K562 (cell line): ENCODE measurements at regions not wholly inside any gene's neighbourhood (a gene's known extent, or its start where the extent isn't known, plus 50 kb on each side); places are given as distances from the start of the nearest gene placed in this dataset.

ENCODE experiments used
- ARID3B ChIP-seq: fragments of 250-450 bp; sonication (Bioruptor Pico); IDR thresholded peaks from 2 replicates; pipeline ENCODE4 v1.4.0; 2020; ENCODE audit warnings: borderline replicate concordance
- CBX8 ChIP-seq: fragments of 200-600 bp; sonication (generic); IDR thresholded peaks from 2 replicates; pipeline ENCODE4 v1.6.1; 2012; ENCODE audit warnings: borderline replicate concordance, mixed run types, low read depth, mild to moderate bottlenecking, moderate library complexity, mixed read lengths, low read length, control low read depth, inconsistent platforms; ENCODE audit not compliant: poor library complexity, severe bottlenecking; ENCODE audit errors: extremely low read depth
- RBM17 ChIP-seq: fragments of 200-400 bp; formaldehyde crosslinking; IDR thresholded peaks from 2 replicates; pipeline ENCODE4 v1.6.1; 2017; ENCODE audit warnings: low read depth, mild to moderate bottlenecking, low read length, borderline replicate concordance
- RNF219 ChIP-seq: fragments of 250-450 bp; sonication (Bioruptor Pico); IDR thresholded peaks from 2 replicates; pipeline ENCODE4 v1.5.0; 2022; ENCODE audit warnings: mild to moderate bottlenecking
- ZBTB12 ChIP-seq: fragments of 250-450 bp; sonication (Bioruptor Pico); IDR thresholded peaks from 2 replicates; pipeline ENCODE4 v1.4.0; 2020
- ZNF644 ChIP-seq: fragments of 200-800 bp; sonication (Bioruptor generic); IDR thresholded peaks from 2 replicates; pipeline ENCODE4 v1.6.1; 2016; ENCODE audit warnings: low read depth, missing genetic modification characterization, missing compliant biosample characterization

- TF ChIP-seq ZBTB12 (CRISPR knock-in tag) (no peak), RBM17 (no peak), ARID3B (no peak), ZNF644 (tag) (no peak), RNF219 (CRISPR knock-in tag) (no peak), CBX8 (no peak)
- TF ChIP-seq, all 486 proteins: peak for 0
Observed at GRCh38 chr3:8246070-8246469, 255.6 kb upstream of the LMCD1 start (continued).
